ENCODE measurements at regions not wholly inside any gene's neighbourhood (a gene's known extent, or its start where the extent isn't known, plus 50 kb on each side); places are given as distances from the start of the nearest gene placed in this dataset.

DNA sequence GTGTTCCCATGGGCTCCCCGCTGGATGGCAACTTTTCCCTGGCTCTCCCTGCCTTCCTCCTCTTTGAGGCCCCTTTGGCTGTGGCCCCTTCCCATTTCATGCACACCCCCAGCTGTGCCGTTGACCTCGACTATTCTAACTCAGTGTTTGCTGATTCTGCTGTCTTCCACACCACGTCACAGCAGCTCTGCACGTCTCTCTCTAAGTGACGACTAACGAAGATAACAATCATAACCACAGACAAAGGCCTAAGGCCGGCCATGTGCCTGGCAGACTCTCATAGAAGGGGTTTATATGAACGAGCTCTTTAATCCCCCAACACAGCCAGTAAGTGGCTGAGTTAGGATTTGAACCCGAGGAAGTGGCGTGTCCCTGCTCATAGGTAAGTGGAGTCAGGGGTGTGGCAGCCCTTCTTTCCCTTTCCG lies 151.5 kb upstream of the SHH start:
- H3K4me3 ChIP-seq (ENCODE audit: low read depth, low read length) = no peak overlapping the region
- no peak for DNase-seq (ENCODE audit: low read depth)
- TF ChIP-seq CTCF (IDR thresholded peaks at IDR 0.05; ENCODE audit: control insufficient read depth, extremely low read depth, insufficient read depth) = no peak

DNA sequence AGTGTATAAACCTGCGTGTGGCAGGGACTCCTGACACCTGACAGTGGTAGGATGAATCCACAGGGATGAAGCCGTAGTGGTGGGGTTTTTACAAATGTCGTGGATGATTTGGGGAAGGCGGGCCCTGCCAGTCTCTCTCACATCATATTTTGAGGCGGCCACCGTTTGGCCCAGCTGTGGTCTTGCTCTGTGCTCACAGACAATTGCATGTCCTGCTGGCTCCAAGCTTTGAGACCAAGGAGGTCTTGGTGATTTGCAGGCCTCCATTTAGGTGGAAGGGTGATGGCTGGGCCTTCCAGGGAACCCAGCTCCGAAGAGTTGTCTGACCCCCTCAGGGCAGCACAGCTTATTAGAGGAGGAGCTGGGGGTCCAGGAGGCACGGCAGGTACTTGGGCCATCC lies 151.1 kb upstream of the SHH start:
- no peak for TF ChIP-seq CTCF (IDR thresholded peaks at IDR 0.05; ENCODE audit: control insufficient read depth, extremely low read depth, insufficient read depth)
- H3K4me3 ChIP-seq (ENCODE audit: low read depth, low read length) = no peak overlapping the region
- DNase-seq (ENCODE audit: low read depth) = no peak

- DNase-seq (ENCODE audit: low read depth) = no peak
- no peak for TF ChIP-seq CTCF (IDR thresholded peaks at IDR 0.05; ENCODE audit: control insufficient read depth, extremely low read depth, insufficient read depth)
These were observed 150.7 kb upstream of the SHH start for GRCh38 chr7:155962968-155963300.

GRCh38 chr7:155962191-155962967 lies 150.1 kb upstream of the SHH start:
- TF ChIP-seq CTCF (IDR thresholded peaks at IDR 0.05; ENCODE audit: control insufficient read depth, extremely low read depth, insufficient read depth) = no peak
- H3K4me3 ChIP-seq (ENCODE audit: low read depth, low read length) = no peak overlapping the region
- no peak for DNase-seq (ENCODE audit: low read depth)

More at GRCh38 chr7:155962968-155963300, 150.7 kb upstream of the SHH start:
- no peak overlapping the region for H3K4me3 ChIP-seq (ENCODE audit: low read depth, low read length)

DNA sequence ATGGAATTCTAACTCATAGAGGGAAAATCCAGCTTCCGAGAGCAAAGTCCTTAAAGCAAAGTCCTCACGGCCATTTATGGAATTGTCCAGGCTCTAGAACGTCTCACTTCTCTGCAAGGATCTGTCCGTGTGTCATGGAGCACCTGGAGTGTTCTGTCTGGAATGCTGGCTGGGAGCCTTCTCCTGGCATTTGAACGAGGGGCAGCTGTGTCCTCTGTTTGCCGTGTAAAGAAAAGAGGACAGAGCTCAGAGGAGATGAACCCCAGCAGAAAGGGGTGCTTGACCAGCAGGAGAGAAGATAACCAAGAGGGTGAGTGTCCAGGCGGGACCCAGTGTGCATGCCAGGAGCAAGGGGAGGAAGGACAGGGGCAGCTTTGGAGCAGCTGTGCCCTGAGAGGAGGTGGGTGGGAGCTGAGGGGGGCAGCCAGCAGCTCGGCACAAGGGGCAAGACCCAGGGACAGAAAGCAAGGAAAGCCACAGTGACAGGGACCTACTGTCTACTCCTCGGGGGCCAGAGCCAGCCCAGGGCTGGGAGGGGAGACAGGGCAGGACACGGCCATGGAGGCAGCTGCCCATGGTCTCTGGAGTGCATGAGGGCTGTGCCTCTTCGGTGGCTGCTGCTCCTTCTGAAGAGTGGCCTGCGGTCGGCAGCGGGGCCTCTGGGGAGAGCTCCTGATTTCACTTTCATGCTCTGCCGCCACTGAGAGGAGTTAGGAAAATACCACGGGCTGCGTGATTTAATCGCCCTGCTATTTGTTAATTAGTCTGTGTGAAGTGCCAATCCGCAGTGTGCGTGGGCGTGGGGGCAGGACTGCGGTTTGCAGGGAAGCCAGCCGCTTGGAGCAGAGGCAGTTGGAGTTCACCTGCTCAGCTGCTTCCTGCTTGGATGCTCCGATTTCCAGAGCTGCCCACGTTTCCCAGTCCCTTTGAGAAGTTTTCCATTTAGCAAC lies 149.3 kb upstream of the SHH start:
- no peak for DNase-seq (ENCODE audit: low read depth)
- no peak overlapping the region for H3K4me3 ChIP-seq (ENCODE audit: low read depth, low read length)
- no peak for TF ChIP-seq CTCF (IDR thresholded peaks at IDR 0.05; ENCODE audit: control insufficient read depth, extremely low read depth, insufficient read depth)

DNA sequence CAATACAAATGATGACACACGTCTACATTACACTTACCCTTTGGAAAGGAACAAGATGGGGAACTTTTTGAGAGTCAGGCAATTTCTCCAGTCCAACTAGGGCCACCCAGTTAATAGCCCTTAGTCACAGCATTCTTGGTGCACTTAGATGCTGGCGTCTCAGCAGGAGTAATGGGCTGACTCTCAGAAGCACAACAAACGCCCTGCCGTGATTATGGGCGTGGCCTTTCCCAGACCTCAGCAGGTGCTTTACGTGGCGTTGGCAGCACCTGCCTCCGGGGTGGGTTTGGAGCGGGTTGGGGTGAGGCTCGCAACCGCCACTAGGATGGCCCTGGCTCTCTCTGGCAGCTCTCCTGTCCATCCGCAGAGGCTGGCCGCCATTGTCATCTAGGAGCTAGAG lies 147.6 kb upstream of the SHH start:
- H3K4me3 ChIP-seq (ENCODE audit: low read depth, low read length) = no peak overlapping the region
- TF ChIP-seq CTCF (IDR thresholded peaks at IDR 0.05; ENCODE audit: control insufficient read depth, extremely low read depth, insufficient read depth) = no peak

More for the DNA sequence above, 147.6 kb upstream of the SHH start:
- no peak for DNase-seq (ENCODE audit: low read depth)

Data from LNCaP clone FGC (cell line).